Epithelial cell of esophagus (primary cell): ENCODE measurements at regions not wholly inside any gene's neighbourhood (a gene's known extent, or its start where the extent isn't known, plus 50 kb on each side); places are given as distances from the start of the nearest gene placed in this dataset.

ENCODE experiments used
- DNase-seq: peaks from one replicate; pipeline ENCODE4 v3.0.0; 2010; ENCODE audit warnings: low read depth
- H3K4me3 ChIP-seq: 2 replicates; pipeline ENCODE4 v1.5.1; 2011; ENCODE audit warnings: mild to moderate bottlenecking, low read length, control low read depth
- CTCF ChIP-seq: IDR thresholded peaks from 2 replicates; pipeline ENCODE4 v1.5.1; 2011; ENCODE audit warnings: low read depth, mild to moderate bottlenecking, low read length, control low read depth, inconsistent platforms; ENCODE audit not compliant: insufficient read depth; ENCODE audit errors: missing control alignments

- no peak for DNase-seq
- TF ChIP-seq CTCF = no peak
- no peak overlapping the region for H3K4me3 ChIP-seq
Measured at GRCh38 chr21:15327637-15328265, 263.0 kb upstream of the NRIP1 start.

- TF ChIP-seq CTCF = no peak
- H3K4me3 ChIP-seq = no peak overlapping the region
- no peak for DNase-seq
Measured at GRCh38 chr21:15329191-15329590, 264.4 kb upstream of the NRIP1 start.

GRCh38 chr21:15330872-15331271, 266.1 kb upstream of the NRIP1 start:
- no peak for TF ChIP-seq CTCF
- H3K4me3 ChIP-seq = no peak overlapping the region
- DNase-seq = no peak

GRCh38 chr21:15332572-15332971, 267.8 kb upstream of the NRIP1 start:
- no peak overlapping the region for H3K4me3 ChIP-seq
- TF ChIP-seq CTCF = no peak
- DNase-seq = no peak

GRCh38 chr21:15333136-15333710, 268.4 kb upstream of the NRIP1 start:
- DNase-seq = no peak
- no peak overlapping the region for H3K4me3 ChIP-seq
- no peak for TF ChIP-seq CTCF

- no peak for TF ChIP-seq CTCF
- H3K4me3 ChIP-seq = no peak overlapping the region
Measured at GRCh38 chr21:15333951-15334350, 269.2 kb upstream of the NRIP1 start.

GRCh38 chr21:15343066-15343465, 278.3 kb upstream of the NRIP1 start:
- peak; percentile 16 for DNase-seq
- TF ChIP-seq CTCF = no peak
- no peak overlapping the region for H3K4me3 ChIP-seq

More at GRCh38 chr21:15333951-15334350, 269.2 kb upstream of the NRIP1 start:
- DNase-seq = no peak
